Fibroblast of lung (primary cell): ENCODE measurements at regions not wholly inside any gene's neighbourhood (a gene's known extent, or its start where the extent isn't known, plus 50 kb on each side); places are given as distances from the start of the nearest gene placed in this dataset.

Experiments used
- DNase-seq, 2 donors: peaks; one replicate each; pipeline versions ENCODE4 v3.0.0 to v3.0.0-alpha.2; 2010; ENCODE audit warnings: low read depth in 2 of 2
- H2AFZ ChIP-seq: 2 replicates; pipeline ENCODE4 v1.5.1; 2012; ENCODE audit warnings: low read length, control low read depth, inconsistent platforms
- H3K27ac ChIP-seq: 2 replicates; pipeline ENCODE4 v1.5.1; 2011; ENCODE audit warnings: low read length, control low read depth; ENCODE audit not compliant: insufficient read depth
- H3K27me3 ChIP-seq: 2 replicates; pipeline ENCODE4 v1.5.1; 2011; ENCODE audit warnings: mild to moderate bottlenecking, low read length; ENCODE audit not compliant: control insufficient read depth, insufficient read depth
- H3K36me3 ChIP-seq: 2 replicates; pipeline ENCODE4 v1.5.1; 2011; ENCODE audit warnings: low read length; ENCODE audit not compliant: control insufficient read depth, insufficient read depth
- H3K4me1 ChIP-seq: 2 replicates; pipeline ENCODE4 v1.5.1; 2011; ENCODE audit warnings: low read length; ENCODE audit not compliant: control insufficient read depth, insufficient read depth; ENCODE audit errors: extremely low read depth
- H3K4me2 ChIP-seq: 2 replicates; pipeline ENCODE4 v1.5.1; 2011; ENCODE audit warnings: low read length, control low read depth; ENCODE audit not compliant: insufficient read depth; ENCODE audit errors: extremely low read depth
- H3K4me3 ChIP-seq, 4 experiments: fragments of 200-600 bp in 1 of 4; sonication (generic) in 1 of 4; replicated peaks in 1 of 4; 2 replicates each; pipeline ENCODE4 v1.5.1; 2011 to 2016; ENCODE audit warnings: low read length in 4 of 4, low read depth in 3 of 4, mild to moderate bottlenecking in 3 of 4, control low read depth in 2 of 4, inconsistent platforms in 1 of 4, mixed read lengths in 1 of 4; ENCODE audit not compliant: insufficient read depth in 1 of 4; ENCODE audit errors: control extremely low read depth in 1 of 4
- H3K79me2 ChIP-seq: 2 replicates; pipeline ENCODE4 v1.5.1; 2012; ENCODE audit warnings: mild to moderate bottlenecking, low read length, inconsistent platforms; ENCODE audit not compliant: control insufficient read depth, insufficient read depth
- H3K9ac ChIP-seq: 2 replicates; pipeline ENCODE4 v1.5.1; 2011; ENCODE audit warnings: mild to moderate bottlenecking, low read length, control low read depth; ENCODE audit not compliant: insufficient read depth
- H3K9me3 ChIP-seq: 2 replicates; pipeline ENCODE4 v1.5.1; 2012; ENCODE audit warnings: low read depth, low read length; ENCODE audit not compliant: control insufficient read depth, insufficient read depth
- H4K20me1 ChIP-seq: 2 replicates; pipeline ENCODE4 v1.5.1; 2011; ENCODE audit warnings: low read length; ENCODE audit not compliant: control insufficient read depth, insufficient read depth; ENCODE audit errors: extremely low read depth
- CTCF ChIP-seq, 2 donors: IDR thresholded peaks in 1 of 2; conservative IDR thresholded peaks in 1 of 2; 1 replicate in 1 of 2; 2 replicates in 1 of 2; pipeline ENCODE4 v1.5.1; 2011 to 2012; ENCODE audit warnings: low read length in 2 of 2, control low read depth in 1 of 2, inconsistent platforms in 1 of 2, low read depth in 1 of 2, mild to moderate bottlenecking in 1 of 2
- EZH2 ChIP-seq: IDR thresholded peaks from 2 replicates; pipeline ENCODE4 v1.5.1; 2012; ENCODE audit warnings: low read length, control low read depth, mild to moderate bottlenecking; ENCODE audit errors: missing control alignments

DNA sequence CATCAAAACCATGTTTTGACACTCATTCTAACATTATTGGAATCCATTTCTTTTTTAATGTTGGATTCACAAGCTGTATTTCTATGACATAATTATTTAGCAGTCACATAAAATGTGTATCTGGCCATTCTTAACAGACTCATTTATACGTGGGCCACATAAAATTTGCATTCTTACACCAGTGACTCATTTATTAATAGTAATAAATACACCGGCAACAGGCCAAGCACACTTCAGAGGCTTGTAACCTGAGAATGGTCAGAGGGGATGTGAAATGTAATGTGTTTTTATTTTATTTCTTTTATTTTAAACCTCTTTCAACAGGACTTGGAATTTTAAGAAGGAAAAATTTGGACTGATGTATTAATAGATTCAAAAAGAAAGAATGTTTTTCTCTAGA, 384.9 kb upstream of the RARB start:
- Histone ChIP-seq H4K20me1 (no peaks in the 10 kb centered on the region), H3K9ac (no peak overlapping the region), H3K36me3 (no peaks in the 10 kb centered on the region), H3K4me1 (peaks cover 3% of the 10 kb centered on the region), H3K27ac (no peak overlapping the region), H3K4me3 (no peak overlapping the region), H3K9me3 (no peaks in the 10 kb centered on the region), H3K4me2 (no peak overlapping the region), H3K79me2 (no peaks in the 10 kb centered on the region), H2AFZ (no peak overlapping the region), H3K27me3 (no peaks in the 10 kb centered on the region)
- TF ChIP-seq CTCF (conservative IDR thresholded peaks at IDR 0.05 in 1 of 2, IDR thresholded peaks at IDR 0.05 in 1 of 2; ENCODE audit: low read depth in 1 of 2, low read length in 2 of 2) (no peak), EZH2 (no peak)
- DNase-seq = no peak

DNA sequence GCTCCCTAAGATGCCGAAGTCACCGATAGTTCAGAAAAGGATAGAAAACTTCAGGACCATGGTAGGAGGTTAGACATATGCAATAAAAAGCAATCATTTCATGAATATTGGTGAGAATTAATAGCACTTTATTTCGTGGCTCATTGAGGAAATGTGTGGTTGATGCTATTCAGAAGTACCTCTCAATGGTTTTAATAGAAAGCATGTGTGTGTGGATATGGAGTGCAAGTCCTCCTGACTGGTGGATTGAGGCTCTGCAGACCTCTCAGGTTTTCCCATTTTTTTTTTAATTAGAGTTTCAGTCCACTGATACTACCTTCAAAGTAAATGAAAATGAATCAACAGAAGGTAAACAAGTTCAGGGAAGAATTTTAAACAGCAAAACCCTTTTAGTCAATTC, 384.3 kb upstream of the RARB start:
- no peak overlapping the region for H3K27ac ChIP-seq
- no peak overlapping the region for H3K9ac ChIP-seq
- H2AFZ ChIP-seq = no peak overlapping the region

GRCh38 chr3:25044762-25045710, 383.0 kb upstream of the RARB start:
- no peak overlapping the region for H3K4me2 ChIP-seq
- no peak overlapping the region for H2AFZ ChIP-seq
- no peaks in the 10 kb centered on the region for H4K20me1 ChIP-seq
- TF ChIP-seq EZH2 (no peak), CTCF (conservative IDR thresholded peaks at IDR 0.05 in 1 of 2, IDR thresholded peaks at IDR 0.05 in 1 of 2; ENCODE audit: low read depth in 1 of 2, low read length in 2 of 2) (no peak)
- H3K79me2 ChIP-seq = no peaks in the 10 kb centered on the region
- no peak overlapping the region for H3K9ac ChIP-seq
- H3K27ac ChIP-seq = no peak overlapping the region
- H3K4me3 ChIP-seq = no peak overlapping the region
- H3K36me3 ChIP-seq = no peaks in the 10 kb centered on the region
- DNase-seq = peak; percentile 20 to 27
- no peaks in the 10 kb centered on the region for H3K9me3 ChIP-seq
- H3K27me3 ChIP-seq = no peaks in the 10 kb centered on the region
- H3K4me1 ChIP-seq = no peaks in the 10 kb centered on the region

More for the DNA sequence above, 384.3 kb upstream of the RARB start:
- no peak overlapping the region for H3K4me2 ChIP-seq
- no peaks in the 10 kb centered on the region for H3K9me3 ChIP-seq
- no peaks in the 10 kb centered on the region for H3K4me1 ChIP-seq
- no peaks in the 10 kb centered on the region for H3K36me3 ChIP-seq
- no peak overlapping the region for H3K4me3 ChIP-seq
- TF ChIP-seq CTCF (conservative IDR thresholded peaks at IDR 0.05 in 1 of 2, IDR thresholded peaks at IDR 0.05 in 1 of 2; ENCODE audit: low read depth in 1 of 2, low read length in 2 of 2) = no peak
- TF ChIP-seq EZH2 = no peak
- H4K20me1 ChIP-seq = no peaks in the 10 kb centered on the region
- H3K27me3 ChIP-seq = no peaks in the 10 kb centered on the region
- no peak for DNase-seq
- no peaks in the 10 kb centered on the region for H3K79me2 ChIP-seq
